ENCODE measurements at regions not wholly inside any gene's neighbourhood (a gene's known extent, or its start where the extent isn't known, plus 50 kb on each side); places are given as distances from the start of the nearest gene placed in this dataset.

- TF ChIP-seq CTCF (IDR thresholded peaks at IDR 0.05) (no peak), EZH2 (IDR thresholded peaks at IDR 0.05; ENCODE audit: borderline replicate concordance, insufficient read depth, low read depth, low read length, poor library complexity, severe bottlenecking) (no peak)
Measured at GRCh38 chr13:30103161-30103840, 204.1 kb downstream of the KATNAL1 start.

All from B cell (primary cell).